Daoy (cell line): ENCODE measurements at regions not wholly inside any gene's neighbourhood (a gene's known extent, or its start where the extent isn't known, plus 50 kb on each side); places are given as distances from the start of the nearest gene placed in this dataset.
"Not testable (repeated sequence)": the region's sequence is repeated elsewhere in the genome, so short reads cannot be mapped to it uniquely, and the experiment has no call there.

ENCODE experiments used
- DNase-seq: peaks from one replicate; pipeline ENCODE4 v3.0.0-alpha.2; 2015; ENCODE audit warnings: low read depth

GRCh38 chr14:106652494-106652893, 1126.1 kb downstream of the TMEM121 start:
- DNase-seq, result peak; percentile 9

DNA sequence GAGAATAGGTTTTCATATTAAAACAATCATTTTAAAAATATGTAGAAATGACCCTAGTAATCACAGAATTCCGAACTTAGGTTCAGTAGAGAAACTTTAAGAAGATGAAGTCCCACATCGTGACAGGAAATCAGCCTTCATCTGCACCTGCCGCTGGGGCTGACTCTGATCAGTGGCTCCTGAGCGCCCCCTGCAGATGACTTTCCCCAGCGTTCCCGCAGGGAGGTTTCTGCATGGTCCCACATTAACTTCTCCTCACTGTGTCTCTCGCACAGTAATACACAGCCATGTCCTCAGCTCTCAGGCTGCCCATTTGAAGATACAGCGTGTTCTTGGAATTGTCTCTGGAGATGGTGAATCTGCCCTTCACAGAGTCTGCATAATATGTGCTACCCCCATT, 1131.1 kb downstream of the TMEM121 start:
- DNase-seq, result no peak

DNA sequence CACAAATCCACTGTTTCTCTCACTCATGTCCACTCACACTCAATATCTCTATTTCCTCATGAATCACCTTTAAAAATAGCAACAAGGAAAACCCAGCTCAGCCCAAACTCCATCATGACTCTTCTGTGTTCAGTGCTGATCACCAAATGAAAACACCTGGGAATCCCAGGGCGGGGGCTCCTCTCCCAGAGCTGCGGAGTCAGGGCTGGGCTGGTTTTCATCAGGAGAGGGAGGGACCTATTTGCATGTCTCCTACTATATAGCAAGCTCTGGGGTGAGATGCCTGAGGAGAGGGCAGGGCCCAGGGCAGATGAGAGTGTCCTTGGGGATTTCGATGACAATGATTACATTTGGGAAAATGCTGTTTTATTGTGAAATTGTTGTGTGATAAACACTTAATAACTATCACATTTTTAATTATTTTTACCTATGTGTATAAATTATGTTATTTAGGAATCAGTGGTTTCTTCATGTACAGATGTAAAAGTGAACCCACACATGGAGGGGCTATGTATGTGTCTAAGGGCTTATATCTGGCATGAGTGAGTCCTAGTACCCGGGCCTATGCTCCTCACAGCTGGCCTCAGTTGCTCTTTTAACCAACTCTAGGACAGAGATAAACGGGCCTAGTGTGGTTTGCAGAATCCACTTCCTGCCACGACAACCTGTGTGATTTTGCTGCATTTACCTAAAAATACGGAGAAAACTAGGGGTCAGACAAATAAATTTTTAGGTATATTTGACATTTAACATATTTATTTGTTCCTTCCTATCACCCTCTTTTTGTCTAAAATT, 1131.9 kb downstream of the TMEM121 start:
- DNase-seq, result not testable (repeated sequence)

- DNase-seq, result not testable (repeated sequence)
Measured at GRCh38 chr14:106661561-106661960, 1135.2 kb downstream of the TMEM121 start.

DNA sequence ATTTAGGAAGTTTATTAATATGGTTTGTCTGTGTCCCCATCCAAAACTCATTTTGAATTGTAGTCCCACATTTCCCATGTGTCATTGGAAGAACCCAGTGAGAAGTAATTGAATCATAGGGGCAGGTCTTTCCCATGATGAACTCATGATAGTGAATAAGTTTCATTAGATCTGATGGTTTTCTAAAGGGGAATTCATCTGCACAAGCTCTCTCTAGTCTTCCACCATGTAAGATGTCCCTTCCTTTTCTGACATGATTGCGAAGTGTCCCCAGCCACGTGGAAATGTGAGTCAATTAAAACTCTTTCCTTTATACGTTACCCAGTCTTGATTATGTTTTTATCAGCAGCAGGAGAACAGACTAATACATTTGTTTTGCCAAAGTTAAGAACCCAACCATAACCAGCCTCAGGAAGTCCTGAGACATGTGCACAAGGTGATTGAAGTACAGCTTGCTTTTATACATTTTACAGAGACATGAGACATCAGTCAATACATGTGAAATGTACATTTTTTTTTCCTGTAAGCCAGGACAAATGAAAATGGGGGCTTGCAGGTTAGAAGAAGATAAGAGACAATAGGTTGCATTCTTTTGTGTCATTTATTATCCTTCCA, 1136.7 kb downstream of the TMEM121 start:
- no peak for DNase-seq

DNA sequence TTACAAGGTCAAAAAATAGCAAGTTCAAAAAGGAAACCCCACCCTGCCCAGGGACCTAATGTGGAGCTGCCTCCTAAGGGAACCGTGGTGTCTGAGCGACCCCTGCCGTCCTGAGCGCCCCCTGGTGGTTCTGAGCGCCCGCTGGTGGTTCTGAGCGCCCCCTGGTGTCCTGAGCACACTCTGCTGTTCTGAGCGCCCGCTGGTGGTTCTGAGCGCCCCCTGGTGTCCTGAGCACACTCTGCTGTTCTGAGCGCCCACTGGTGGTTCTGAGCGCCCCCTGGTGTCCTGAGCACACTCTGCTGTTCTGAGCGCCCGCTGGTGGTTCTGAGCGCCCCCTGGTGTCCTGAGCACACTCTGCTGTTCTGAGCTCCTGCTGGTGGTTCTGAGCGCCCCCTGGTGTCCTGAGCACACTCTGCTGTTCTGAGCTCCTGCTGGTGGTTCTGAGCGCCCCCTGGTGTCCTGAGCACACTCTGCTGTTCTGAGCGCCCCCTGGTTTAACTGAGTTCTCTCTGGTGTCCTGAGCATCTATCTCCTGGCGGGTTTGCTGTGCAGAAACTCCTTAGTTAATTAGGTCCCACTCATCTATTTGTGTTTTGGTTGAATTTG, 1137.5 kb downstream of the TMEM121 start:
- not testable (repeated sequence) for DNase-seq

DNA sequence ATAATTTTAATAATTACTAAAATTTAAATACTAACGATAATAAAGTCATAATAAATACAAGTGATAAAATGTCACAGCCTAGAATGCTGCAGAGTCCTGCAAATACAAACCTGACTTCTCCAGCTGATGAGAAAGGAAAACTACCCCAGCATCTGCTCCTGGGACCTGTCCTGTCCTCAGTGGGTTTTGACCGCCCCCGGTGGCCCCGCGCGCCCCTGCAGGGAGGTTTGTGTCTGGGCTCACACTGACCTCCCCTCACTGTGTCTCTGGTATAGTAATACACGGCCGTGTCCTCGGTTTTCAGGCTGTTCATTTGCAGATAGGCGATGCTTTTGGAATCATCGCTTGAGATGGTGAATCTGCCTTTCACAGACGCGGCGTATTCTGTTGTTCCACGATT, 1139.4 kb downstream of the TMEM121 start:
- no peak for DNase-seq

- no peak for DNase-seq
Measured at GRCh38 chr14:106666341-106666740, 1140.0 kb downstream of the TMEM121 start.

DNA sequence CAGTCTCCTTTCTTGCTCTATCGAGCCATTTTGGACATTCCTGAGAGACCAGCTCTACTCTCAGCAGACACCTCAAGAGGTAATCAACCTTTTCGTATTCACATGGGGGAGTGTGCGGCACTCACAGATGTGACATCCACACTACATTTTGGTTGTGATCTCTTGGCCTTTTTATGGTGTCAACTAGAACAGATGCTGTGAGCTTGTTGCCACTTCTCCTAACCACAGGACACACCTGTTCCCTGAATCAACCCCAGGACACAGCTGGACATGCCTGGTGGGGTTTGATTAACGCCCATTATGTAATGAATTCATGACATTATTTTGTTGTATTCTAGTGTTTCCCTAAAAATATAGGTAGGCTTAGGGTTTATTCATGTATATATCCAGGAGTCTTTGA, 1143.6 kb downstream of the TMEM121 start:
- no peak for DNase-seq

- DNase-seq, result not testable (repeated sequence)
Measured at GRCh38 chr14:106674093-106674492, 1147.7 kb downstream of the TMEM121 start.

DNA sequence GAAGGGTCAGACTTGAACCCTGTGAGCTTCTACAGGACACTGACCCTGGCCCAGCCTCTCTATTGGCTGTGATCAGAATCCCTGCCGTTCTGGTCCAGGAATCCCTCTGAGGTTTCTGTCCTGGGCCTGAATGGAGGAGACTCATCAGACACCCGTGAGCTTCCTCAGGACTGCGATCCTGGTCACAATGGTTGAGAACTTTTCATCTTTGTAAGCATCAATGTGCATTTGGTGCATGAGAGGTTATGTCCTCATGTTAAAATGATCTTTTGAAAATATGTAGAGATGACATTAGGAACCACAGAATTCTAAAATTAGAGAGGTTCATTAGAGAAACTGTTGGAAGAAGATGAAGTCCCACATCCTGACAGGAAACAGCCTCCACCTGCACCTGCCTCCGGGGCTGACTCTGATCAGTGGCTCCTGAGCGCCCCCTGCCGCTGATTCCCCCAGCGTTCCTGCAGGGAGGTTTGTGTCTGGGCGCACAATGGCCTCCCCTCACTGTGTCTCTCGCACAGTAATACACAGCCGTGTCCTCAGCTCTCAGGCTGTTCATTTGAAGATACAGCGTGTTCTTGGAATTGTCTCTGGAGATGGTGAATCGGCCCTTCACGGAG, 1148.2 kb downstream of the TMEM121 start:
- DNase-seq, result not testable (repeated sequence)

DNA sequence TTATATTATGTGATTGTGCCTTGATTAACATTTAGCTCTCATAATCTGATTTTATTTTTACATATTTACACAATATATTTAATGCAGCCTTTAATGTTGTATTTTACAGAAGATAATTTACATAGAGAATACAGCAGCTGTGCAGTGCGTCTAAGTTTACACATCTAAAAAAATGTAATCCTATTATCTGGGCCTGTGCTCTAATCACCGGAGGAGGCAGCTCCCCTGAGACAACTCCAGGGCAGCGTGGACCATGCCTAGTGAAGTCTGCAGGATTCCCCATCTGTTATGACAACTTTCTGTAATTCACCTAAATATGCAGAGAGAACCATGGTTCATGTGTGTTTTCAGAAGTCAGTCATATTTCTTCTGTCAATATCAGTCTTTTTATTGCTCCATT, 1149.3 kb downstream of the TMEM121 start:
- not testable (repeated sequence) for DNase-seq

DNA sequence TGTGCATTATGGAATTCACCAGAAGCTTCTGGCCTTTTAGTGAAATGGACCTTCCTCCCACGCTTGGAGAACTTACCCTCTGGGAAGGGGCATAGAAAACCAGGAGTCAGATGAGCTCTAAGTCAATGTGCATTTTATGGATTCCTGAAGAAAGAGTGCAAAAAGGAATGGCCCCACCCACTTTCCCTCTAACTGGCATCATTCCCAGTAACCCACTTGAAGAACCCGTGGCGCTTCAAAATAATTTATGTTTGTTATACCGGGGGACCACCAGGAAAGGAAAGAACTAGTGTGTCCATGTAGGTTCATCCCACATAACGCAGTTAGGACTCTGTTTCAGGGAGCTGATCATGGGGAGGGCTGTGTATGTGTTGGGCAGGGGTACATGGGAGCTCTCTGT, 1153.4 kb downstream of the TMEM121 start:
- no peak for DNase-seq

- DNase-seq, result peak; percentile 49
Measured at GRCh38 chr14:106681161-106681560, 1154.8 kb downstream of the TMEM121 start.

- no peak for DNase-seq
Measured at GRCh38 chr14:106681568-106681967, 1155.2 kb downstream of the TMEM121 start.

DNA sequence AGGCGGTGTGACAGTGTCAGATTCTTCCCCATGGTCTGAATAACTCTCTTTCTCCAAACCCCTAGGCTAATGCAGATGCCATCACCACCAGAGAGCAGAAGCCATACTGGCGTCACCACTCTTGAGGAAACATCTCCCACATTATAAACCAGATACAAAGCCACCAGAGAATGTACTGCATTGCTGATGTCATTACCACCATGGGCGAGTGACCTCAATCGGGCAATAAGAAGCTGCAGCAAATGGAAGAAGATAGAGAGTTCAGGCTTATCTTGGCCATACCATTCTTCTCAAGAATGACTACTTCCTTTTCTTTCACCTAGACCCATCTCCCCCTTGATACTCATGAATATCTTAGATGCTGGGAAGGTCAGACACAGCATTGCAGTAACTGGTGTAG, 1157.2 kb downstream of the TMEM121 start:
- no peak for DNase-seq

DNA sequence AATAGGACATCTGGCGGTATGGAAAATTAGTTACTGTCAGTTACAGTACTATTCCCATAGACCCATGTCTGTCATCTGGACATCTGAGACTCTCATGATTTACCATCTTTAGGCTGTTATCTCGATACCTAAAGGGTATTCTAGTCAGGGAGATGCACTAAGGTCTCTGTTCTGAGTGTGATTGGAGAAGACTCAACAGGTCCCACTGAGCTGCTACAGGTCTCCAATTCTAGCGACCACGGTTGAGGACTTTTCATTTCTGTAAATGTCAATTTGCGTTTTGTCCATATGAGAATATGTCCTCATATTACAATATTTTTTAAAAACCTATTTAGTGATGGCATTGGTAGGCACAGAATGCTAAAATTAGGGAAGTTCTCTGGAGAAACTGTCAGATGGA, 1160.2 kb downstream of the TMEM121 start:
- no peak for DNase-seq

DNA sequence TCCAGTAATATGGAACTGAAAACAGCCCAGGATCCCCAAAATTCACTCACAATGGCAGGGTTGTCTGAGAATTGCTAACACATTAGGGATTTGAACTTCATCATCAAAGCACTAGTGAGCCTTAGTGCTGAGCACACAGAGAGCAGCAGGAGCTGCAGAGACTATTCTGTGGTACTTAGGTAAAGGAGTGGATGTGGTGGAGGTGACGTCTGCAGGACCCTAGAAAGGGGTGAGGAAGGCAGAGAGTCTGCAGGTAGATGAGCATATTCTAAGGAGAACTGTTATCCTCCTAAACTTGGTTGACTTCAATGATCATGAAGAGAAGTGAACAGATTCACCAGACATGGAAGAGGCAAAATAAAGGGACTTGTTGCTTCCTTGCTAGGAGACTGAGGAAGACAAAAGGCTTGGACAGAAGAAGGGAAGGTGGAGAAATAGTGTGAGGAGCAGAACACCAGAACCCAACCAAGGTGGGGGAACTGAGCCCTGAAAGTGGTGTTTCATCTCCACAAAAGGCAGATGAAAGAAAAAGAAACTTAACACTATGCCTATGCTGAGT, 1164.0 kb downstream of the TMEM121 start:
- no peak for DNase-seq

DNA sequence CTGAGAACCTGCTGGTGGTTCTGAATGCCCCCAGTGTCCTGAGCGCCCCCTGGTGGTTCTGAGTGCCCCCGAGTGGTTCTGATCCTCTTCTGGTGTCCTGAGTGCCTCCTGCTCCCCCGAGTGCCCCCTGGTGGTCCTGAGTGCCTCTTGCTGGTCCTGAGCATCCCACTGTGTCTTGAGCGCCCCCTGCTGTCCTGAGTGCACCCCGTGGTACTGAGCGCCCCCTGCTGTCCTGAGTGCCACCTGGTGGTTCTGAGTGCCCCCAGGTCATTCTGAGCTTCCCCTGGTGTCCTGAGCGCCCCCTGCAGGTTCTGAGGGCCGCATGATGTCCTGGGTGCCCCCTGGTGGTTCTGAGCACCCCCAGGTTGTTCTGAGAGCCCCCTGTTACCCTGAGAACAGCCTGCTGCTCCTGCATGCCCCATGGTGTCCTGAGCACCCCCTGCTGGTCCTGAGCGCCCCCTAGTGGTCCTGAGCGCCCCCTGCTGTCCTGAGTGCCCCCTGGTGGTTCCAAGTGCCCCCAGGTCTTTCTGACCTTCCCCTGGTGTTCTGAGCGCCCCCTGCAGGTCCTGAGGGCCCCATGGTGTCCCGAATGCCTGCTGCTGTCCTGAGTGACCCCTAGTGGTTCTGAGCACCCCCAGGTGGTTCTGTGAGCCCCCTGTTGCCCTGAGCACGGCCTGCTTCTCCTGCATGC, 1165.4 kb downstream of the TMEM121 start:
- DNase-seq, result peak; percentile 16

- DNase-seq, result no peak
Measured at GRCh38 chr14:106694638-106695393, 1168.4 kb downstream of the TMEM121 start.
